GM19467 (cell line): ENCODE measurements at regions not wholly inside any gene's neighbourhood (a gene's known extent, or its start where the extent isn't known, plus 50 kb on each side); places are given as distances from the start of the nearest gene placed in this dataset.

Source experiments
- ATAC-seq: cut with Tn5 transposase; IDR thresholded peaks from one replicate; pipeline ENCODE4 v1.9.1; 2021; ENCODE audit warnings: mild to moderate bottlenecking, moderate library complexity; ENCODE audit not compliant: unreplicated experiment

GRCh38 chr1:177490036-177490639 is 319.4 kb downstream of the BRINP2 start:
- ATAC-seq: no peak

GRCh38 chr1:177488722-177489121 is 318.0 kb downstream of the BRINP2 start:
- no peak for ATAC-seq

GRCh38 chr1:177487481-177487880 is 316.7 kb downstream of the BRINP2 start:
- no peak for ATAC-seq

DNA sequence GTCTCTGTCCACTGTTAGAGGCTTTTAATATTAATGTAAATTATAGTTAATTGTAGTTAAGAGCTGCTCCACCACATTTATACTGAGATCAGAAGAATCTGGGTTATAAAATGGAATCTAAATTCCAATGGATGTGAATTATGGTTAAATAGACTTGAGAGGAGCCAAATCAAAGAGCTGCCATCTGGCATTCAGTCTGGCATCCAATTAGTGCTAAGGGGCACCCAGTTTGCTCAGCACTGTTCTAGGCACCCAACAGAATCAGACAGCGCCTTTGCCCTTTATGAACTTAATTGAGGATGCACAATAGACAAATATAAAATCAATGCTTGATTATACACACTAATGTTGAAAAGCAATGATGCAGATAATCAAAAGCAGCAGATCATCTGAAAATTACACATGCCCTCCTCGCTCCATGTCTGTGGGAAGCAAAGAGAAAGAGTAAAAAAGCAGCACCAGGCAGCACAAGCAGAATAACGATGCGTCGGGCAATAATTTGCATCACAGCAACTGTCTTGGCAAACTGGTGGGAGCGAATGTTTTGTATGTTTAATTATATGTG is 310.1 kb downstream of the BRINP2 start:
- no peak for ATAC-seq

- ATAC-seq: no peak
Measured at GRCh38 chr1:177479600-177479999, 308.8 kb downstream of the BRINP2 start.

DNA sequence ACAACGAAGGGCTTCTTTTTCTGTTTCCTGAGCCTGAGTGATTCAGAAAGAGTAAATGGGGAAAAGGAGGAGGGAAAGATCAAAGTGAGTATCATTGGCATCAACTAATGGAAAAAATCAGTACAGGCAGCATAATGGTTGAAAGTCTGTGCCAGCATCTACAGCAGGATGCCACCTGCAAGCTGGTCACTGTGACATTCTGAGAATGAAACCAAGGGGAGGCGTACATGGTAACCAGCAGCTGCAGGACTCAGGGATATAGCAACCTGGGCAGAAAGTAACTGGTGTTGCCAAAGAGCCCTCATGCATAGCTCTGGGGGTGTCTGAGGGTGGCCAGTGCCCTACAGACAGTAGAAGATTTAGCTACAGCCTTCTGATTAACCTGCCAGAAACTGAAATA is 305.9 kb downstream of the BRINP2 start:
- no peak for ATAC-seq

- no peak for ATAC-seq
Measured at GRCh38 chr1:177472567-177472966, 301.8 kb downstream of the BRINP2 start.

DNA sequence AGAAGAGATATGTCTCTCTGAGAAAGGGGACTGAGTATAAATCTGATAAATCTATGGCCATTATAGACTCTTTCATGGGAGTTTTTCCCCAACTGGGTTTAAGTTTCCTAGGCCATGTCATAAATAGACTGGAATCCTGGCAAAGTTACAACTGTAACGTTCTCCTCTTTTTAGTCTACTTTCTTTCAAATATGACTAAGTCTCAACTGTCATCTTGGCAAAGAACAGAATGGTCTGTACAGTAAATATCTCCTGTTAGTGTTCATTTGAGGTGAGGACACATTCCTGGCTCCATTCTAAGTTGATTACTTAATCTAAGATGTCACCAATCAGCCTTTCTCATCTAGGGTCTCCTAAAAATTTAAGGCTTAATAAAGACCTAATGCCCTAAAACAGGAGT is 300.5 kb downstream of the BRINP2 start:
- ATAC-seq: no peak

DNA sequence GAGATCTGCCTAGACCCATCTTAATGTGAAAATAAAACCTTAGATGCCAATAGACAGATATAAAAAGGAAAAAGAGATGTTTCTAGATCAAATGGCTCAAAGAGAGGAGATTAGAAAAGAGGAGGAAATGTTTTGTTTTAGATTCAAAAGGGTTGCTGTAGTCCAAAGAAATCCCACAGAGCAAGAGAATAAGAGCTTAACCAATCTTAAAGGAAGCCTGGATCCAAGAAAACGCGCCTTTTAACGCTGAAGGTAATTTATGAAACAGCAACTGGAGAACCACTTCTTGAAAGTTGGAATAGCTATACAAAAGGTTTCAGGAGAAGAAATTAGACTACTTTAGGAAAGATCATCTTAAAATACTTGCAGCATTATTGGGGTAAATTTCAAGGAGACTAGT is 298.8 kb downstream of the BRINP2 start:
- ATAC-seq: no peak

DNA sequence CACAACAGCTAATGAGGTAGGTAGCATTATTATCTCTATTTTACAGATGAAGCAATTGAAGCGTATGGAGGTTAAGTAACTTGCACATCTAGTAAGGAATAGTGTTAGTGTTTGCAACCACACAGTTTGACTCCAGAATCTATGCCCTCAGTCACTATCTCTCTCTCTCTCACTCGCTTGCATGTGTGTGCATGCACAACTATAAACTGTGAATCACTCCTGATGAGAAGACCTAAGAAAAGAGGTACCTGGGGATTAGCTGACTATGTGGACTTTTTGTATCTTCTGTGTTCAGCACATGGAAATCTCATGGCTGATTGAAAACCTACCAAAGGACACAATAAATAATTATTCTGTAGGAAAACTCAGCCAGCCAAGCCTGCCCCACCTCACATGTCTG is 295.5 kb downstream of the BRINP2 start:
- no peak for ATAC-seq

GRCh38 chr1:177464686-177465085 is 293.9 kb downstream of the BRINP2 start:
- no peak for ATAC-seq

- ATAC-seq: no peak
Measured at GRCh38 chr1:177451191-177451590, 280.4 kb downstream of the BRINP2 start.

DNA sequence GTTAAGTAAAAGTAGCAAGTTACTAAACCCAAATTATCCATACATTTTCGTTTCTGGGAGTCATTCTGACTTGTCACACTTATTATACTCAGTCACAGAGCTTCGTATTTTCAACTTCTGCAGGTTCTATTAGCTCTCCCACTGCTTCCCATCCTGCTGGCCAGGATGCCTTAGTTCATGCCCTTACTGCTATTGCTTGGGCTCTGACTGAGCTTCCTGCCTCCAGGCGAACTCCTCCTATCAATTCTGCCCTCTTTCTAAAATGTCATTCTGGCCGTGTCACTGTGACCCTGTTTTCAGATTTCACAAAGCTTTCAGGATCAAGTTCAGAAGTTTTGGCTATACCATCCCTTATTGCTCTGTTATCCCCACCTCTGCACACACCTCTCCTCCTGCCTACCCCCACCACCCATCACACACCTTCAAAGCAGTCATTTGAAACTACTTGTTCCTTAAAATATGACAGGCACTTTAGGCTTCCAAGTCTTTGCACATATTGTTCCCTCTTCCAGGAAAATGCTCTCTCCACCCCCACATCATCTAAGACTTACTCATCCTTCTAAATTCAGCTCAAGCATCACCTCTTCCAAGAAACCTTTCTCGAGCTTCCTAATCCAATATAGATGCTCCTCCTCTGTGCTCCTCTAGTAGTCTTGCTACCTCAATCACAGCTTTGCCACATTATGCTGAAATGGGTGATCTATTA is 278.0 kb downstream of the BRINP2 start:
- ATAC-seq: no peak

GRCh38 chr1:177448036-177448615 is 277.4 kb downstream of the BRINP2 start:
- no peak for ATAC-seq

- no peak for ATAC-seq
Measured at GRCh38 chr1:177444997-177445746, 274.4 kb downstream of the BRINP2 start.

GRCh38 chr1:177443003-177443402 is 272.2 kb downstream of the BRINP2 start:
- ATAC-seq: no peak

- ATAC-seq: no peak
Measured at GRCh38 chr1:177442584-177442983, 271.8 kb downstream of the BRINP2 start.

DNA sequence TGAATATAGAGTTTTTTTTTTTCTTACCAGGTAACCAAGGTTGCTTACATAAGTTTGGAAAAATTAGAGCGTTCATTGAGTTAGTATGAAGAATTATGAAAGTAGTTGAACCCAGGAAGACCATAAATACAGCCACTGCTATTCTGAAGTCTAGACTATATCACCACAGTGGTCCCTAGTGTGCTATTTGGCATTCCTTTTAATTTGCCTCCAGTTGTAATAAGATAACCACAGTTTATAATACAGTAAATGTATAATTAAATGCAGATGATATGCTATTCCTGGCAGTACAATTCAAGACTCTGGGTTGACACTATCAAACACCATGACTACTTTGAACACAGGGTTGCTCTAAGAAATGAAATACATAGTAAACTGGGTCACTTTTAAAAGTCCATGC is 270.5 kb downstream of the BRINP2 start:
- no peak for ATAC-seq

DNA sequence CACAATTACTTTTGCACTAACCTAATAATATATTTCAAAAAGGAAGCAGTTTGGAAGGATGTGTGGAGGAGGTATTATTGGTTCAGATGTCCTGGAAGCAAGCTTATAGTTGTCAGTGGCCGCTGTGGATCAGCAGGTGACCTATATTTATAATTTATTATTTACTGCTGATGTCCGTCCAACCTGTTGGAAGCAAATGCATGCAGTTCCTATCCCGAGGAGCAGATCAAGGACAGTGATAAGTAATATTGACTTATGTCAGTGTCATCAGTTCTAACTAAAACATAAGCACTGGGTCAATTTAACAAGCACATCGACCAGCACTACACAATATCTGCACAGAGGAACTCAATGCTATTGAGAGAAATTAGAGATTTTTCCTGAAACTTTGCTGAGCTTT is 270.1 kb downstream of the BRINP2 start:
- no peak for ATAC-seq

- no peak for ATAC-seq
Measured at GRCh38 chr1:177439301-177439700, 268.5 kb downstream of the BRINP2 start.

- ATAC-seq: no peak
Measured at GRCh38 chr1:177435364-177435763, 264.6 kb downstream of the BRINP2 start.
